ENCODE measurements at regions not wholly inside any gene's neighbourhood (a gene's known extent, or its start where the extent isn't known, plus 50 kb on each side); places are given as distances from the start of the nearest gene placed in this dataset.
"Not testable (repeated sequence)": the region's sequence is repeated elsewhere in the genome, so short reads cannot be mapped to it uniquely, and the experiment has no call there.

DNA sequence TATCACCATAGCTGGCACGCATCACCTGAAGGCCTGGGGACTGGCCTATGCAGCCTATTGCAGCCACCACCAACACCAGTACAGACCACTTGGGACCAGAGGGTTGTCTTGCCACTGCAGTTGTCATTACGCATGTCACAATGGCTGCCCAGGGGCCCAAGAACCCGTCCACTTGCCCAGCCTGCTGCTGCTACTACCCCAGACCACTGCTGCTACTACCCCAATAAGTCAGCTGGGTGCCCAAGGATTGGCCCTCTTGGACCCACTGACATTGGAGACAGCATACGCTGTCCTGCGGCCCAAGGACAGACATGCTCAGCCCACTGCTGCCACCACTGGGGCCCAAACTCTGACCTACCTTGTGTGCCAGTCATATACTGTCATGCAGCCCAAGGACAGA, 102.7 kb upstream of the OR9Q1 start:
- DNase-seq: no peak

DNA sequence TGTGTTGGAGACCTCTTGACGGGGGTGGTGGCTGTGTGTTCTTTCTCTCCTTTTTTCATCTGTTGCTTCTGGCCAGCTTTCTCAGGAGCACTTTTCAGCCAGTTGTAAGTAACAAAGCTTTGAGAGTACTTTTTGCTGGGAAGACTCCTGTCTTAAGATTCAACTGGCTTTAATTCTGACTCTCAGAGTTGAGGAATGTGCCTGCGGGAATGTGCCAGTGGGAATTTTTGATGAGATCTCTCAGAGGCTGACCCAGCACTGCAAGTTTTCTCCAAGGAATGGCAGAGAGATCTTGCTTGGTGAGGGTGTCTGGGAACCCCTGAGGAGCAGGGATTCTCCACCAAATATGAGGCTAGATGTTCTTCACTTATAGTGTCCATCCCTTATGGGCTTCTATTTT, 91.6 kb upstream of the OR9Q1 start:
- no peak for DNase-seq

DNA sequence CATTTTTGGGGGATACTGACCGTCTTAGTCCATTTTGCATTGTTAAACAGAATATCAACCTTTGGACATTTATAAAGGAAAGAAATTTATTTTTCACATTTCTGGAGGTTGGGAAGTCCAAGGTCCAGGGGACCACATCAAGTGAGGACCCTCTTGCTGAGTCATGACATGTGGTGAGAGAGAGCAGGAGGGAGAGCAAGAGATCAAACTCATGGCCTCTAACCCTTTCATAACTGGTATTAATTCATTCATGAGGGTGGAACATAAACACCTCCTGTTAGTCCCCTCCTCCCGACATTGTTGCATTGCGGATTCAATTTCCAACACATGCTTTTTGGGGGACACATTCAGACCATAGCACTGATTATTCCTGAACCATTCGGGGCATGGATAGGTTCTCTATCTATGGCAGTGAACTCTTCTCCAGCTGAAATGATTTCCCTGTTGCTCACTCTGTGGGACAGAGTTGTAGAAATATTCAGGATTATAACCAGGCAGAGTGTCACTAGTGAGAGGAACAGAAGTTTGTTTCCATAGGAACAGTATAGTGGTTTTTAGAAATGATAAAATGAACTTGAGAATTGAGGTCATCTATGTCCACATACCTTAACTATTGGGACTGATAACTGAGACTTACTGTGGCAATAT, 88.2 kb upstream of the OR9Q1 start:
- DNase-seq: no peak

- DNase-seq: no peak
Observed at GRCh38 chr11:57936050-57936418, 87.6 kb upstream of the OR9Q1 start.

DNA sequence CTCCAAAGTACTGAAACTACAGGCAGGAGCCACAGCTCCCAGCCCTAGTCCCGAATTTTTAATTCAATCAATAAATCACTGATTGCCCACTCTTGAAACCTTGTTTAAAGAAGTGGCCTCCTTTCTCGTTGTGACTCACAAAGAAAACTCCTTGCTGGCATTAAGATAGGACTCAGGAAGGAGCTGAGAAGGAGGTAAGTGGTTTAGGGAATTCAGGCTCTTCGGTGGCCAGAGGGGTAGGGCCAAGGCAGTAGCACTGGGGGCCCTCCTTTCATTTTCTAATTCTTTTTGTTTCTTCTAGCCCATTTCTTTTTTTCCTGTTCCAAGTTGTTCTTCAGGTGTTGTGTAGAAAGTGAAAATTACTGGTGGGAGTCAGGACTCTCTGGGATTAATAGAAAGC, 86.2 kb upstream of the OR9Q1 start:
- DNase-seq: no peak

GRCh38 chr11:57938351-57938750, 85.3 kb upstream of the OR9Q1 start:
- no peak for DNase-seq

DNA sequence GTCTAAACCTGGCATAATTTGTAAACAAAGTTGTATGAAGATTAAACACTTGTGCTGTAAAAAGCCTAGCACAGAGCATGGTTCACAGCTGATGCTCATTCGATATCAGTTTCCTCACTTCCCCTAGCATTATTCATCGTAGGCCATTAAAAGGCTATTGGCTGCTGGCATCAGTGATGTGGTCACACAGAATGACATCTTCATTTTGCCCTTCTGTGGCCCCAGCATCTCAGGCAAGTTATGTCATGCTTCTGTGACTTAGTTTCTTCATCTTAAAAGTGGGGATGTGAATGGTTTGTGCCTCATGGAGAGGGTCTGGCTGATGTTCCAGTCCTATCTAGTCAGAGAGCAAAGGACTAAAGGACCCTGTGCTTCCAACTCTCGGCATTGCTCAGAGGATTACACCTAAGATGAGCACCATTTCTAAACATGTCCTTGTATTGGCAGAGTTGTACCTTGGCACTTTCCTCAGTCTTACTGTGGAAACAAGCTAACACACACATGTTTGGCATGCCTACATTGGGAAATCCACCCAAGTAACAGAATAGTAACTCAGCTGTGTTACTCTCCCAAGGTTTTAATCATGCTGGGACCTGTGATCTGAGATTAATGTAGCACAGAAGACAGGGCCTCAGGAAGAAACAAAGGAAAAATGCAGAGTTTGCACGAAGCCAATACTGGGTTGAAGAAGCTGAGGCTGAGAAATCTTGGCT, 83.5 kb upstream of the OR9Q1 start:
- no peak for DNase-seq

DNA sequence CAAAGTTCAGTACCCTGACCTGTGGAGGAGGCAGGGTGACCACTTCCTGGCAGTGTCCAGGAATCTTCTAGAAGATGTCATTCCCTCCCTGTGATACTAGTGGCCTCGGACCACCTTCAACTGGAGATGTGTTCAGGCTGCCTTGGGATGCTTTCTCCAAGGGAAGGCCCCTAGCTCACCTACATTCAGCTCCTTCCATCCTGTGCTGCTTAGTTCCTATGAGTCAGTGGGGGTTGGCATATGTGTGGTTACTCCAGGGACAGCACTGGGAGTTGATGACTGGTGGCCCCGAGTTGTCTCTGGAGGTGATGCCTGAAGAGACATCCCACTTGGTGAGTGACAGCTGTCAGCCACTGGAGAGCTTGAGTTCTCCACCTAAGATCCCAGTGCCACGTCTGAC, 81.8 kb upstream of the OR9Q1 start:
- DNase-seq: no peak

- no peak for DNase-seq
Observed at GRCh38 chr11:57942808-57943207, 80.9 kb upstream of the OR9Q1 start.

GRCh38 chr11:57943766-57944165, 79.9 kb upstream of the OR9Q1 start:
- not testable (repeated sequence) for DNase-seq

- no peak for DNase-seq
Observed at GRCh38 chr11:57946628-57947027, 77.1 kb upstream of the OR9Q1 start.

- no peak for DNase-seq
Observed at GRCh38 chr11:57964660-57965059, 59.0 kb upstream of the OR9Q1 start.

GRCh38 chr11:57971272-57972012, 52.2 kb upstream of the OR9Q1 start:
- no peak for DNase-seq

- DNase-seq: no peak
Observed at GRCh38 chr11:57972013-57972367, 51.7 kb upstream of the OR9Q1 start.
